ENCODE measurements at regions not wholly inside any gene's neighbourhood (a gene's known extent, or its start where the extent isn't known, plus 50 kb on each side); places are given as distances from the start of the nearest gene placed in this dataset.

DNA sequence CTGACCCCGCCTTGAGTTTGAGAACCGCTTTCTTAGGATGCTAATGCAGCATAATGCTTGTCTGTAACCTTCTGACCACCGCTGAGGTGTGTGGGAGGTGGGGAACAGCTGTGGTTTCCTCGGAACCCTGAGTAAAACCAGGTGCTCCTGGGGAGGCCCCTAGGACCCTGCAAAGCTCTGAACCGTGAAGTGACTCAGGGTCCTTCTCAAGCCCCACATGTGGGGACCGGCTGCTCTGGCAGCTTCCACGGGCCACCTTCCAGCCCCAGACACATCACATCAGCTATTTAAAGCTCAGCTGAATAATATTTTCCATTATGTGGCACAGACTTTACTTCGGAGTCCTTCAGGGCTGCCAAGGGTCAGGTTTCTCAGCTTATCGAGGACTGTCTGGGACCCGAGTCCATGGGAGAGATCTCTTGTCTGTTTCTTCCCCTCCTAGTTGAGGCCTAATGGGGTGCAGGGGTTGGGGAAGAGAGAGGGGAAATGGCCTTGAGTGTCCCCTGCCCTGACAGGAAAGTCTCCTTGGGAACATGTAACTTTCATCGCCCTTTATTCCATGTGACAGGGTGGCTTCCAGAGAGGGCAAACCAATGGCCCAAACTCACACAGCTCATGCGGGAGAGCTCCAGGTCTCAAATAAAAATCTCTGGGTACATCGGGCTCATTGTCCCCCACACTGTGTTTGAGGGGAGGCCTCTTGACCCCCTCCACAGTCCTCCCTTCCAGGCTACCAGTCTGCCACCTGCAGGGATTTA, 186.1 kb upstream of the SLC24A3 start:
- TF ChIP-seq, protein P1, sequence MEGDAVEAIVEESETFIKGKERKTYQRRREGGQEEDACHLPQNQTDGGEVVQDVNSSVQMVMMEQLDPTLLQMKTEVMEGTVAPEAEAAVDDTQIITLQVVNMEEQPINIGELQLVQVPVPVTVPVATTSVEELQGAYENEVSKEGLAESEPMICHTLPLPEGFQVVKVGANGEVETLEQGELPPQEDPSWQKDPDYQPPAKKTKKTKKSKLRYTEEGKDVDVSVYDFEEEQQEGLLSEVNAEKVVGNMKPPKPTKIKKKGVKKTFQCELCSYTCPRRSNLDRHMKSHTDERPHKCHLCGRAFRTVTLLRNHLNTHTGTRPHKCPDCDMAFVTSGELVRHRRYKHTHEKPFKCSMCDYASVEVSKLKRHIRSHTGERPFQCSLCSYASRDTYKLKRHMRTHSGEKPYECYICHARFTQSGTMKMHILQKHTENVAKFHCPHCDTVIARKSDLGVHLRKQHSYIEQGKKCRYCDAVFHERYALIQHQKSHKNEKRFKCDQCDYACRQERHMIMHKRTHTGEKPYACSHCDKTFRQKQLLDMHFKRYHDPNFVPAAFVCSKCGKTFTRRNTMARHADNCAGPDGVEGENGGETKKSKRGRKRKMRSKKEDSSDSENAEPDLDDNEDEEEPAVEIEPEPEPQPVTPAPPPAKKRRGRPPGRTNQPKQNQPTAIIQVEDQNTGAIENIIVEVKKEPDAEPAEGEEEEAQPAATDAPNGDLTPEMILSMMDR (conservative IDR thresholded peaks at IDR 0.05 in 1 of 2, IDR thresholded peaks at IDR 0.05 in 1 of 2; ENCODE audit: low read depth in 1 of 2, low read length in 2 of 2): no peak
- TF ChIP-seq EZH2 (IDR thresholded peaks at IDR 0.05; ENCODE audit: low read length, missing control alignments): no peak
